ENCODE measurements at regions not wholly inside any gene's neighbourhood (a gene's known extent, or its start where the extent isn't known, plus 50 kb on each side); places are given as distances from the start of the nearest gene placed in this dataset.

GRCh38 chr7:94741179-94741578, 85.2 kb upstream of the SGCE start:
- TF ChIP-seq, protein P1, sequence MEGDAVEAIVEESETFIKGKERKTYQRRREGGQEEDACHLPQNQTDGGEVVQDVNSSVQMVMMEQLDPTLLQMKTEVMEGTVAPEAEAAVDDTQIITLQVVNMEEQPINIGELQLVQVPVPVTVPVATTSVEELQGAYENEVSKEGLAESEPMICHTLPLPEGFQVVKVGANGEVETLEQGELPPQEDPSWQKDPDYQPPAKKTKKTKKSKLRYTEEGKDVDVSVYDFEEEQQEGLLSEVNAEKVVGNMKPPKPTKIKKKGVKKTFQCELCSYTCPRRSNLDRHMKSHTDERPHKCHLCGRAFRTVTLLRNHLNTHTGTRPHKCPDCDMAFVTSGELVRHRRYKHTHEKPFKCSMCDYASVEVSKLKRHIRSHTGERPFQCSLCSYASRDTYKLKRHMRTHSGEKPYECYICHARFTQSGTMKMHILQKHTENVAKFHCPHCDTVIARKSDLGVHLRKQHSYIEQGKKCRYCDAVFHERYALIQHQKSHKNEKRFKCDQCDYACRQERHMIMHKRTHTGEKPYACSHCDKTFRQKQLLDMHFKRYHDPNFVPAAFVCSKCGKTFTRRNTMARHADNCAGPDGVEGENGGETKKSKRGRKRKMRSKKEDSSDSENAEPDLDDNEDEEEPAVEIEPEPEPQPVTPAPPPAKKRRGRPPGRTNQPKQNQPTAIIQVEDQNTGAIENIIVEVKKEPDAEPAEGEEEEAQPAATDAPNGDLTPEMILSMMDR (IDR thresholded peaks at IDR 0.05; ENCODE audit: insufficient read depth in 1 of 2, low read depth in 1 of 2, low read length in 1 of 2, severe bottlenecking in 1 of 2, unreplicated experiment in 1 of 2): no peak
- intact Hi-C loops (cut with micrococcal nuclease; ENCODE audit: unreplicated experiment): no loop called here
- no TSS peak for BruUV-seq (replicated peaks)
- Histone ChIP-seq H3K4me3 (ENCODE audit: low read depth, low read length) (no peak overlapping the region), H3K4me1 (no peaks in the 10 kb centered on the region), H3K27me3 (replicated peaks; ENCODE audit: control insufficient read depth, insufficient read depth, low read length) (no peaks in the 10 kb centered on the region), H3K9me3 (no peaks in the 10 kb centered on the region), H3K36me3 (ENCODE audit: control insufficient read depth, insufficient read depth, low read length) (no peaks in the 10 kb centered on the region)
- POLR2A ChIA-PET: no interaction called here
- H3K27ac Mint-ChIP-seq (ENCODE audit: unreplicated experiment): no peak overlapping the region
- H3K4me1 Mint-ChIP-seq (ENCODE audit: low read depth, unreplicated experiment): no peaks in the 10 kb centered on the region
- CTCF ChIA-PET: no interaction called here
- DNase-seq: no peak
- H3K27me3 Mint-ChIP-seq (ENCODE audit: insufficient read depth, unreplicated experiment): no peaks in the 10 kb centered on the region
- no peaks in the 10 kb centered on the region for H3K36me3 Mint-ChIP-seq (ENCODE audit: insufficient read depth, unreplicated experiment)
- H3K9me3 Mint-ChIP-seq (ENCODE audit: unreplicated experiment): no peaks in the 10 kb centered on the region
- no peak overlapping the region for H3K4me3 Mint-ChIP-seq (ENCODE audit: unreplicated experiment)

DNA sequence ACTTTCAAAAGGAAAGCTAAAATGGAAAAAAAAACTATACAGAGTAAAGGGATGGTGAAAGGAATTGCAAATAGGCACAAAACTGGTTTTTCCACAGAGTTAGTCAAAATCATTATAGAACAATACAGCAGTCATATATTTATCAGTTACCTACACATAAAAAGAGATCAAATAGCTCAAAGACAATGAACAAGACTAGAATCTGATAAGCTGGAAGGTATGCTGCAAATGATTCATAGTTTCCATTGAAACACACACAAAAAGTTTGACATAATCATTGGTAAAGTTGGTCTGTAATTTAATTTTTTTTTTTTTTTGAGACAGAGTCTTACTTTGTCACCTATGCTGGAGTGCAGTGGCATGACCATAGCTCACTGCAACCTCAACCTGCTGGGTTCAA, 92.4 kb upstream of the SGCE start:
- no peaks in the 10 kb centered on the region for H3K36me3 Mint-ChIP-seq (ENCODE audit: insufficient read depth, unreplicated experiment)
- DNase-seq: no peak
- Histone ChIP-seq H3K4me1 (peaks cover 16% of the 10 kb centered on the region), H3K27me3 (replicated peaks; ENCODE audit: control insufficient read depth, insufficient read depth, low read length) (no peaks in the 10 kb centered on the region), H3K36me3 (ENCODE audit: control insufficient read depth, insufficient read depth, low read length) (no peaks in the 10 kb centered on the region), H3K4me3 (ENCODE audit: low read depth, low read length) (no peak overlapping the region), H3K9me3 (0 out of 2 replicates have a peak, but pooled peaks cover 3% of the 10 kb centered on the region)
- no peaks in the 10 kb centered on the region for H3K27me3 Mint-ChIP-seq (ENCODE audit: insufficient read depth, unreplicated experiment)
- intact Hi-C loops (cut with micrococcal nuclease; ENCODE audit: unreplicated experiment): no loop called here
- ChIA-PET CTCF (interaction anchor here (0.7 to 1.2 kb wide), 2 partner anchors 13 to 118 kb away, joined by 4 to 7 read pairs; no protein-coding TSS in a partner anchor), POLR2A (no interaction called here)
- H3K4me3 Mint-ChIP-seq (ENCODE audit: unreplicated experiment): no peak overlapping the region
- no TSS peak for BruUV-seq (replicated peaks)
- TF ChIP-seq, protein P1 (IDR thresholded peaks at IDR 0.05; ENCODE audit: insufficient read depth in 1 of 2, low read depth in 1 of 2, low read length in 1 of 2, severe bottlenecking in 1 of 2, unreplicated experiment in 1 of 2): no peak
- H3K27ac Mint-ChIP-seq (ENCODE audit: unreplicated experiment): no peak overlapping the region
- peaks cover 13% of the 10 kb centered on the region for H3K9me3 Mint-ChIP-seq (ENCODE audit: unreplicated experiment)
- peaks cover 9% of the 10 kb centered on the region for H3K4me1 Mint-ChIP-seq (ENCODE audit: low read depth, unreplicated experiment)

DNA sequence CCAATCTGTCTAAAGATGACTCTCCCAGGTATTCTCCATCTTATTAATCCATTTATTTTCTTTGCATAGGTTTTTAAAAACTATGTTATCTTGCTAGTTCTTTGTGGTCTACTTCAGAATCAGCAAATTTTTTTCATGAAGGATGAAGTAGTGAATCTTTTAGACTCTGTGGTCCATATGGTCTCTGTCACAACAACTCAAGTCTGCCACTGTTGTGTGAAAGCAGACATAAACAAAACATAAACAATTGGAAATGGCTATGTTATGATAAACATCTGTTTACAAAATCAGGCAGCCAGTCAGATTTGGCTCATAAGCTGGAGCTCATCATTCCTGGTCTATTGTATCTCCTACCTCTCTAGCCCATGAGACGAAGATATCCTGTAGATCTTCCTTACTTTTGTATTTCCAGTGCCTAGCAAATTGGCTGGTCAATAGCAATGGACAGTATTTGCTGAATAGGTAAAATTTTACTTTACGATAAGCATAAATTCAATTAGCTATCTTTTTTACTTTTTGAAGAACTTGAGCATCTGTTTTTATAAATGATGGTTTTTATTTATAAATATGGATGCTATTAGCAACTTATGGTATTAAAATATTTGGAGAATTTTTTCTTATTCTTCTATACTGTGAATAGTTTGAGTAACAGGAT, 104.6 kb upstream of the SGCE start:
- Mint-ChIP-seq H3K27me3 (ENCODE audit: insufficient read depth, unreplicated experiment) (no peaks in the 10 kb centered on the region), H3K36me3 (ENCODE audit: insufficient read depth, unreplicated experiment) (no peaks in the 10 kb centered on the region), H3K4me3 (ENCODE audit: unreplicated experiment) (no peak overlapping the region), H3K4me1 (ENCODE audit: low read depth, unreplicated experiment) (no peaks in the 10 kb centered on the region), H3K27ac (ENCODE audit: unreplicated experiment) (no peak overlapping the region), H3K9me3 (ENCODE audit: unreplicated experiment) (peaks cover 8% of the 10 kb centered on the region)
- DNase-seq: no peak
- ChIA-PET POLR2A (no interaction called here), CTCF (no interaction called here)
- intact Hi-C loops (cut with micrococcal nuclease; ENCODE audit: unreplicated experiment): no loop called here
- Histone ChIP-seq H3K4me1 (no peaks in the 10 kb centered on the region), H3K36me3 (ENCODE audit: control insufficient read depth, insufficient read depth, low read length) (no peaks in the 10 kb centered on the region), H3K4me3 (ENCODE audit: low read depth, low read length) (no peak overlapping the region), H3K27me3 (replicated peaks; ENCODE audit: control insufficient read depth, insufficient read depth, low read length) (no peaks in the 10 kb centered on the region), H3K9me3 (0 out of 2 replicates have a peak, but pooled peaks cover 3% of the 10 kb centered on the region)
- BruUV-seq (replicated peaks): no TSS peak
- TF ChIP-seq, protein P1 (IDR thresholded peaks at IDR 0.05; ENCODE audit: insufficient read depth in 1 of 2, low read depth in 1 of 2, low read length in 1 of 2, severe bottlenecking in 1 of 2, unreplicated experiment in 1 of 2): no peak
